BE2C (cell line): ENCODE measurements at regions not wholly inside any gene's neighbourhood (a gene's known extent, or its start where the extent isn't known, plus 50 kb on each side); places are given as distances from the start of the nearest gene placed in this dataset.

ENCODE experiments used
- DNase-seq: peaks from one replicate; pipeline ENCODE4 v3.0.0-alpha.2; 2020
- H3K27me3 ChIP-seq: fragments of 250-450 bp; sonication (Bioruptor Pico); 2 replicates; pipeline ENCODE4 v1.5.1; 2020; ENCODE audit warnings: mild to moderate bottlenecking
- H3K36me3 ChIP-seq: fragments of 250-450 bp; sonication (Bioruptor Pico); 2 replicates; pipeline ENCODE4 v1.5.1; 2020; ENCODE audit warnings: mild to moderate bottlenecking
- H3K4me1 ChIP-seq: fragments of 250-450 bp; sonication (Bioruptor Pico); 2 replicates; pipeline ENCODE4 v1.5.1; 2020
- H3K4me3 ChIP-seq: 2 replicates; pipeline ENCODE4 v1.5.1; 2011; ENCODE audit warnings: low read depth, low read length
- H3K9me3 ChIP-seq: fragments of 250-450 bp; sonication (Bioruptor Pico); 2 replicates; pipeline ENCODE4 v1.5.1; 2020
- TF ChIP-seq, protein P1 (sequence below): IDR thresholded peaks from 2 replicates; pipeline ENCODE4 v1.5.1; 2012; ENCODE audit warnings: mild to moderate bottlenecking, low read depth, low read length

- Histone ChIP-seq H3K4me3 (no peak overlapping the region), H3K36me3 (no peaks in the 10 kb centered on the region), H3K9me3 (no peaks in the 10 kb centered on the region), H3K4me1 (peaks cover 5% of the 10 kb centered on the region), H3K27me3 (no peaks in the 10 kb centered on the region)
- TF ChIP-seq, protein P1, sequence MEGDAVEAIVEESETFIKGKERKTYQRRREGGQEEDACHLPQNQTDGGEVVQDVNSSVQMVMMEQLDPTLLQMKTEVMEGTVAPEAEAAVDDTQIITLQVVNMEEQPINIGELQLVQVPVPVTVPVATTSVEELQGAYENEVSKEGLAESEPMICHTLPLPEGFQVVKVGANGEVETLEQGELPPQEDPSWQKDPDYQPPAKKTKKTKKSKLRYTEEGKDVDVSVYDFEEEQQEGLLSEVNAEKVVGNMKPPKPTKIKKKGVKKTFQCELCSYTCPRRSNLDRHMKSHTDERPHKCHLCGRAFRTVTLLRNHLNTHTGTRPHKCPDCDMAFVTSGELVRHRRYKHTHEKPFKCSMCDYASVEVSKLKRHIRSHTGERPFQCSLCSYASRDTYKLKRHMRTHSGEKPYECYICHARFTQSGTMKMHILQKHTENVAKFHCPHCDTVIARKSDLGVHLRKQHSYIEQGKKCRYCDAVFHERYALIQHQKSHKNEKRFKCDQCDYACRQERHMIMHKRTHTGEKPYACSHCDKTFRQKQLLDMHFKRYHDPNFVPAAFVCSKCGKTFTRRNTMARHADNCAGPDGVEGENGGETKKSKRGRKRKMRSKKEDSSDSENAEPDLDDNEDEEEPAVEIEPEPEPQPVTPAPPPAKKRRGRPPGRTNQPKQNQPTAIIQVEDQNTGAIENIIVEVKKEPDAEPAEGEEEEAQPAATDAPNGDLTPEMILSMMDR, result no peak
- no peak for DNase-seq
These were observed 136.0 kb upstream of the CBLB start for GRCh38 chr3:106004826-106005225.

DNA sequence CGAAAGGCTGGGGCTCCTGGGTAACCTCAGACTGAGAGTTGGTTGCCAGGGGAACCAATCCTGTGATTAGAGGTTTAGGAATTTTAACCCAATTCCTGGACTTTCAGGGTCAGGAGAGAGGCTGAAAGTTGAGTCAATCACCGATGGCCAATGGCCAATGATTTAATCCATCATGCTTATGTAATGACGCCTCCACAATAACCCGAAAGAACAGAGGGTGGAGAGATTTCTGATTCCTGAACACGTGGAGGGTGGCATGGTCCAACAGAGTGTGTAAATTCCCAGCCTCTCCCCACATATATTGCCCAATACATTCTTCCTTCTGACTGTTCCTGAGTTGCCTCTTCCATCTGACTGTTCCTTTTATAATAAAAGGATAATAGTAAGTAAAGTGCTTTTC lies 137.2 kb upstream of the CBLB start:
- TF ChIP-seq, protein P1, result no peak
- DNase-seq, result no peak
- Histone ChIP-seq H3K36me3 (no peaks in the 10 kb centered on the region), H3K9me3 (no peaks in the 10 kb centered on the region), H3K4me1 (peaks cover 5% of the 10 kb centered on the region), H3K27me3 (no peaks in the 10 kb centered on the region), H3K4me3 (no peak overlapping the region)

- H3K9me3 ChIP-seq, result no peaks in the 10 kb centered on the region
- TF ChIP-seq, protein P1, result no peak
- no peaks in the 10 kb centered on the region for H3K36me3 ChIP-seq
- no peaks in the 10 kb centered on the region for H3K27me3 ChIP-seq
- H3K4me3 ChIP-seq, result no peak overlapping the region
- H3K4me1 ChIP-seq, result peaks cover 5% of the 10 kb centered on the region
- DNase-seq, result no peak
These were observed 137.8 kb upstream of the CBLB start for GRCh38 chr3:106006571-106006970.

- no peaks in the 10 kb centered on the region for H3K27me3 ChIP-seq
- TF ChIP-seq, protein P1, result no peak
- no peak overlapping the region for H3K4me3 ChIP-seq
- DNase-seq, result no peak
- no peaks in the 10 kb centered on the region for H3K36me3 ChIP-seq
- peaks cover 5% of the 10 kb centered on the region for H3K4me1 ChIP-seq
- no peaks in the 10 kb centered on the region for H3K9me3 ChIP-seq
These were observed 138.7 kb upstream of the CBLB start for GRCh38 chr3:106007512-106007911.

DNA sequence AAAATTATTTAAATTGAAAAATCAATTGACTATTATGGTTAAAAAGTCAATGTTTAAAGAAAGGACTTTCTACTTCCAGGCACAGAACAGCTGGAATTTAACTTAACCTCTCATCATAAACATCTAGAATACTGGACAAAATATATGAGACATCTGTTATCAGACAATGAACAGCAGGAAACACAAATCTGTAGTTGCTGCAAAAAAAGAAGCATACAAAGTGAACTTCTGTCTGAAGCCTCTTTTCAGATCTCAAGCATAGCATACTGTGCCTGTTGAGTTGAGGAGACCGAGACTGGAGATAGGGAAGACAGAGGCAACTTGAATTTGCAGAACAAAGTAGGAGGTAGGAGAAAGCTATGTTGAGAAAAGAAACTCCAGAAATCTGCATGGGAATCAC lies 140.0 kb upstream of the CBLB start:
- H3K4me3 ChIP-seq, result no peak overlapping the region
- H3K27me3 ChIP-seq, result no peaks in the 10 kb centered on the region
- H3K9me3 ChIP-seq, result no peaks in the 10 kb centered on the region
- H3K36me3 ChIP-seq, result no peaks in the 10 kb centered on the region
- H3K4me1 ChIP-seq, result peaks cover 5% of the 10 kb centered on the region; the same call in 1 of the 2 replicates
- TF ChIP-seq, protein P1, result no peak
- DNase-seq, result no peak

DNA sequence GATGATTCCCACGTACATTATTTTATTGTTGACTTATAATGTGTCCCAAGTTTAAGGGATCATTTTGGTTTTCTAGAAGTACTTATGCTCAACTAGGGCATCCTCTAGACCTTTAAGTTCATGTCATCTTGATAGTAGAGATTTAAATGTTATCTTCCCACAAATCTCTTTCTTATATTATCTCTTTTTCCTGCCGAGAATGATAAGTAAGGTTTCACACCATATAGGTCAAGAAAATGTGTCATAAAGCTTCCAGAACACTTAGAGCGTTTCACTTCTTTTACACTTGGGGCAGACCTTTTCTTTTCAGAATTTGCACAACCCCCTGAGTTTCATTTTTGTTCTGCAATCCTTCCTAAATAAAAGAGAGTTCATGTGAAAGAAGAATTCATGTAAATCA lies 142.0 kb upstream of the CBLB start:
- Histone ChIP-seq H3K4me1 (no peaks in the 10 kb centered on the region), H3K9me3 (no peaks in the 10 kb centered on the region), H3K27me3 (no peaks in the 10 kb centered on the region), H3K36me3 (no peaks in the 10 kb centered on the region), H3K4me3 (no peak overlapping the region)
- DNase-seq, result no peak
- TF ChIP-seq, protein P1, result no peak
